HG03045 (cell line): ENCODE measurements at regions not wholly inside any gene's neighbourhood (a gene's known extent, or its start where the extent isn't known, plus 50 kb on each side); places are given as distances from the start of the nearest gene placed in this dataset.
"Not testable (repeated sequence)": the region's sequence is repeated elsewhere in the genome, so short reads cannot be mapped to it uniquely, and the experiment has no call there.

Experiments used
- ATAC-seq: cut with Tn5 transposase; IDR thresholded peaks from one replicate; pipeline ENCODE4 v1.9.1; 2021; ENCODE audit warnings: mild to moderate bottlenecking, moderate library complexity; ENCODE audit not compliant: unreplicated experiment

- ATAC-seq, result not testable (repeated sequence)
Measured at GRCh38 chr11:43168241-43168640, 143.6 kb upstream of the API5 start.

- ATAC-seq, result no peak
Measured at GRCh38 chr11:43172477-43172876, 139.3 kb upstream of the API5 start.

GRCh38 chr11:43177975-43178374 is 133.8 kb upstream of the API5 start:
- no peak for ATAC-seq

GRCh38 chr11:43194459-43194858 is 117.3 kb upstream of the API5 start:
- ATAC-seq, result not testable (repeated sequence)

- no peak for ATAC-seq
Measured at GRCh38 chr11:43197379-43197778, 114.4 kb upstream of the API5 start.

GRCh38 chr11:43200031-43200430 is 111.8 kb upstream of the API5 start:
- ATAC-seq, result no peak

- ATAC-seq, result no peak
Measured at GRCh38 chr11:43212279-43212678, 99.5 kb upstream of the API5 start.

GRCh38 chr11:43214471-43214870 is 97.3 kb upstream of the API5 start:
- ATAC-seq, result no peak

- no peak for ATAC-seq
Measured at GRCh38 chr11:43217849-43218248, 93.9 kb upstream of the API5 start.

- no peak for ATAC-seq
Measured at GRCh38 chr11:43222215-43222614, 89.6 kb upstream of the API5 start.

- no peak for ATAC-seq
Measured at GRCh38 chr11:43223026-43223425, 88.8 kb upstream of the API5 start.

GRCh38 chr11:43234881-43235280 is 76.9 kb upstream of the API5 start:
- ATAC-seq, result no peak

GRCh38 chr11:43238341-43238740 is 73.5 kb upstream of the API5 start:
- no peak for ATAC-seq

GRCh38 chr11:43239791-43240190 is 72.0 kb upstream of the API5 start:
- ATAC-seq, result no peak

- ATAC-seq, result no peak
Measured at GRCh38 chr11:43242401-43242800, 69.4 kb upstream of the API5 start.

- no peak for ATAC-seq
Measured at GRCh38 chr11:43243927-43244326, 67.9 kb upstream of the API5 start.

GRCh38 chr11:43245466-43245865 is 66.3 kb upstream of the API5 start:
- ATAC-seq, result no peak

- ATAC-seq, result no peak
Measured at GRCh38 chr11:43250309-43250708, 61.5 kb upstream of the API5 start.

GRCh38 chr11:43261775-43262174 is 50.0 kb upstream of the API5 start:
- no peak for ATAC-seq
